GM20000 (cell line): ENCODE measurements at regions not wholly inside any gene's neighbourhood (a gene's known extent, or its start where the extent isn't known, plus 50 kb on each side); places are given as distances from the start of the nearest gene placed in this dataset.

Experiments used
- DNase-seq: peaks from one replicate; pipeline ENCODE4 v3.0.0; 2012; ENCODE audit warnings: low spot score
- TF ChIP-seq, protein P1 (sequence below): IDR thresholded peaks from 2 replicates; pipeline ENCODE4 v1.5.1; 2012; ENCODE audit warnings: mild to moderate bottlenecking, control low read depth; ENCODE audit errors: extremely low read depth, missing control alignments

DNA sequence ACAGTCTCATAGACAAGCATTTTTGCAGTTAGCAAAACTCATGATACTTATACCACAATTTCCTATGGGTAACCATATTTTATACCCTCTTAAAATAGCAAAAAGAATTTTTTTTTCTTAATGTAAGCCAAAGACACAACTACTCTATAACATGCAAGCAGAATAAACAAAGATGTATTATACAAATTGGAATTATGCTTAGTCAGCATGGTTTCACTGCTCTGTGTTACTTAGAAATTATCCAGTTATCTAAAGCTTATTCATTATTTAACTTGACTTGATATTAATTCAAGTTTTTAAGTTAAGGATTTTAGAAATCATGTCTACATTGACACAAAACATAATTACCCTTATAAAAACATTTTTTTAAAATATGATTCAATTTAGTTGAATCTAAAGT, 449.8 kb upstream of the CDH2 start:
- TF ChIP-seq, protein P1, sequence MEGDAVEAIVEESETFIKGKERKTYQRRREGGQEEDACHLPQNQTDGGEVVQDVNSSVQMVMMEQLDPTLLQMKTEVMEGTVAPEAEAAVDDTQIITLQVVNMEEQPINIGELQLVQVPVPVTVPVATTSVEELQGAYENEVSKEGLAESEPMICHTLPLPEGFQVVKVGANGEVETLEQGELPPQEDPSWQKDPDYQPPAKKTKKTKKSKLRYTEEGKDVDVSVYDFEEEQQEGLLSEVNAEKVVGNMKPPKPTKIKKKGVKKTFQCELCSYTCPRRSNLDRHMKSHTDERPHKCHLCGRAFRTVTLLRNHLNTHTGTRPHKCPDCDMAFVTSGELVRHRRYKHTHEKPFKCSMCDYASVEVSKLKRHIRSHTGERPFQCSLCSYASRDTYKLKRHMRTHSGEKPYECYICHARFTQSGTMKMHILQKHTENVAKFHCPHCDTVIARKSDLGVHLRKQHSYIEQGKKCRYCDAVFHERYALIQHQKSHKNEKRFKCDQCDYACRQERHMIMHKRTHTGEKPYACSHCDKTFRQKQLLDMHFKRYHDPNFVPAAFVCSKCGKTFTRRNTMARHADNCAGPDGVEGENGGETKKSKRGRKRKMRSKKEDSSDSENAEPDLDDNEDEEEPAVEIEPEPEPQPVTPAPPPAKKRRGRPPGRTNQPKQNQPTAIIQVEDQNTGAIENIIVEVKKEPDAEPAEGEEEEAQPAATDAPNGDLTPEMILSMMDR: no peak
- DNase-seq: no peak

DNA sequence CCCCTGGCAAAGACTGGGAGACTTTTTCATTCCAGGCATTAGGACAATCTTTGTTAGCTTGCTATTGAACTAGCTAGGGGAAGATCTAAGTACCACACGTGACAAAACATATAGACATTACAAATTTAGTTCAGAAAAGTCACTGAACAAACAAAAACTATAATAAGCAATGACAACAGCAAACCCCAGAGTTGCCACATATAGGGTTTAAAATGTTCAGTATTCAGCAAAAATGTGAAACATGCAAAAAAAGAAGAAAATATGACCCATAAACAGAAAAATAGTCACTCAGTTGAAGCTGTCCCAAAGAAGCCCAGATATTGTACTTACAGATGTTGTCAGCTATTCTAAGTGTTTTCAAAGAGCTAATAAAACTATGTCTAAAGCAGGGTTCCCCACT, 431.1 kb upstream of the CDH2 start:
- no peak for DNase-seq
- TF ChIP-seq, protein P1: no peak

DNA sequence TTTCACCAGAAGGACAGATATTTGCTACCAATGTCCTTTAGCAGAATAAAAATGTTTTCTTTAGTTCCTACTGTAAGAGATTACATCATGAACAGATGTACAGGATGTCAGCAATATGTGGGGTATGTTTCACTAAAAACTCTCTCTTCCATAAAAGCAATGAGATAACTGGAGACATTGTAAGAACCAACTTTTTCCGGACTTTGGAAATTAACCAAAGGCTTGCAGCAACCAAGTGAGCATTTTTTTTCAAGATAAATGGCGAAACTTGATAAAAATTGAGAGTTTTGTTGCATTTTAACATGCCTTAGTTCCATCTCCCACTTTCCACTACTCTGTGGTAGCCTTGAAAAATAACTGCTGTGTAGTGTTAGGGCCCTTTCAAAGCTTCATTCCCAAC, 429.8 kb upstream of the CDH2 start:
- no peak for DNase-seq
- TF ChIP-seq, protein P1: no peak

DNA sequence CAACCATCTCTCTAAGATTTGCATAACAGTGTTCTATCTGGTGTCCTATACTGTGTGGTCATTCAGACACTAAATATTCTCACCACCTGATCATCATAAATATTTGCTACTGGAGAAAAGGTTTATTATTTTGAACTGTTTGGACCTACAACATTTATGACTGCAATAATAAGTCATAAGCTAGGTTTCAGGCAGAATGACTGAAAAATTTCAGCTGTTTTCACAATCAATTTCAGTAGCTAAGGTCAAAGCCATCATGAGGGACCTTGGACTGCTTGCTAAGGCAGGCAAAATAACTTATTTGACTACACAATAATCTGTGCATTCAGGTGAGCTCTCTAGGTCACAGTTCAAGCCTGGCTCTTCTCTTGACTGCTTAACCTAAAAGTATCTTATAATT, 425.5 kb upstream of the CDH2 start:
- no peak for DNase-seq
- TF ChIP-seq, protein P1: no peak

DNA sequence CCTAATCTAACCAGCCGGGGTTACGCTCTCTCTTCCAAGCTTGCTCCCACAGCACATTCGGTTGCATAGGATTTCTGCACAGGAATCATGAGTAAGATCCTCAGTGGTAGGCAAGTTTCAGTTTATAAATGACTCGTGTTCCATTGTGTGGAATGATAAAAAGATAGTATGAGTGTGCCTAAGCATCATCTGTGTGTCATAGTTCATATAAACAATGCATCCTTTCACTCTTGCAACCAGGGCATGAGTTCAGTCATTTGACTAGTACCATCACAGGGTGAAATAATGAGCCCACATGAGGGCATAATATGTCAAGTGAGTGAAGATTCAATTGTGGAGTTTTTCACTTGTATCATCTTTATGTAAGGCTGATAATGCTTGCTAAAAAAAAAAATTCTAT, 417.1 kb upstream of the CDH2 start:
- no peak for DNase-seq
- TF ChIP-seq, protein P1: no peak

DNA sequence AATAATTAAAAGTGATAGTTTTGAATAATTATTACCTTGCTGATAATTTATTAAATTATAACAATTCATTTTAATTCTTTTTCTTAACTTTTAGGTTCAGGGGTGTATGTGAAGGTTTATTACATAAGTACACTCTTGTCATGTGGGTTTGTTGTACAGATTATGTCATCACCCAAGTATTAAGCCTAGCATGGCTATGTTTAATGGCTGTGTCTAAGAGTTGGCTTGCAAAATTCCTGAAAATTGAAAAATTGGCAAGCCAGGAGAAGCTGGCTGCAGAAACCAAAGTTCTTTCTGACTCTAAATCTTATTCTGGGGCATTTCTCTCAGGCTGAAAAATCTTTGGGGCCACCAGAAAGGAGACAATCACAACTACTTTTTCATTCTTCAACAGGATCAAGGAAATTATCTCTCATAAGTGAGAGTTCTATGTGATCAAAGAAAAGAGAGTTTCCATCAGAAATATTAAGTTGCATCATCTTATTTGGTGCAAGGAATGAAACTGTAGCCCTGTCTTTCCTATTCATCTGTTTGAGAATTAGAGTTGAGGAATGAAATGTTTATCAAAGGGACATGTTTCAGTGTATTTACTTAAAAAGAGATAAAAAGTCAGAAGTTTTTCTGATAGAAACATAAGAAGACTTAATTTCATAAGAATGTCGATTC, 412.1 kb upstream of the CDH2 start:
- TF ChIP-seq, protein P1: no peak
- no peak for DNase-seq

DNA sequence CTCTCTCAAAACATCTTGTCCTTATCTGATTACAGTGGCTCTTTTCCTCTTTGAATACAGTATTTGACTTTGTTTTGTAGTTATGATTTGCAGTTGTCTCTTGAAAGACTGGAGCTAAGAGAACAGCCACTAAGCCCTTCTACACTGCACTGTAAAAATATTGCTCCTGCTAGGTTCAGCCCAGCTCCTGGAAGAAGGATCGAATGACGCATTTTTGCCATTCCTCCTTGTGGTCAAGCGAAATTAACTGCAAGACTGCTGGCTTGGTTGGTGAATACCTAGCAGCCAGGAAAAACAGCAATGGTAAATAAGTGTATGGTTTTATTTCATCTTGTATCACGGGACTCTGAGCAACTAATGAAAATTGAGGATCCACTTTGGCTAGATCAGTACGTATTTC, 407.8 kb upstream of the CDH2 start:
- DNase-seq: no peak
- TF ChIP-seq, protein P1: no peak
